NCI-H510A treated with DMSO at 0.1 percent for 48 hours (cell line): ENCODE measurements at regions not wholly inside any gene's neighbourhood (a gene's known extent, or its start where the extent isn't known, plus 50 kb on each side); places are given as distances from the start of the nearest gene placed in this dataset.
"Not testable (repeated sequence)": the region's sequence is repeated elsewhere in the genome, so short reads cannot be mapped to it uniquely, and the experiment has no call there.

ENCODE experiments used
- DNase-seq: peaks from one replicate; lab custom pipeline; 2025; lab: John Stamatoyannopoulos, UW

DNA sequence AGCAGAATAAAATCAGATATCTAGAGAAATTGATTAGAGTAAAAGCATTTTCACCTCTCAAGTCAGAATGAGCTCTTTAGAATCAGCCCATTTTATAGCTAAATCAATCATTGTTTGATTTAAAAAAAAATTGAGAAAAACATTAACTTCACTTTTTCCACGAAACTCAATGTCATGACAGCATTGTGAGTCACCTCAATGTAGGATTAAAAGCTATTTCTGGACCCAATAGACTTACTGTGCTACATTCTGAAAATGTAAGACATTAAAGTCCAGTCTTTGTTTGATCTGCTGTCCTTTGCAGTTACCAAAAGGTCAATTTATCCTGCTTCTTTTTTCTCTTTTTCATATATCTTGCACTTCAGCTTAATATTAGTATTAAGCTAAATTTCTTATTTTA lies 519.4 kb upstream of the ZNF337 start:
- no peak for DNase-seq

GRCh38 chr20:26214991-26215390 lies 518.3 kb upstream of the ZNF337 start:
- DNase-seq = no peak

DNA sequence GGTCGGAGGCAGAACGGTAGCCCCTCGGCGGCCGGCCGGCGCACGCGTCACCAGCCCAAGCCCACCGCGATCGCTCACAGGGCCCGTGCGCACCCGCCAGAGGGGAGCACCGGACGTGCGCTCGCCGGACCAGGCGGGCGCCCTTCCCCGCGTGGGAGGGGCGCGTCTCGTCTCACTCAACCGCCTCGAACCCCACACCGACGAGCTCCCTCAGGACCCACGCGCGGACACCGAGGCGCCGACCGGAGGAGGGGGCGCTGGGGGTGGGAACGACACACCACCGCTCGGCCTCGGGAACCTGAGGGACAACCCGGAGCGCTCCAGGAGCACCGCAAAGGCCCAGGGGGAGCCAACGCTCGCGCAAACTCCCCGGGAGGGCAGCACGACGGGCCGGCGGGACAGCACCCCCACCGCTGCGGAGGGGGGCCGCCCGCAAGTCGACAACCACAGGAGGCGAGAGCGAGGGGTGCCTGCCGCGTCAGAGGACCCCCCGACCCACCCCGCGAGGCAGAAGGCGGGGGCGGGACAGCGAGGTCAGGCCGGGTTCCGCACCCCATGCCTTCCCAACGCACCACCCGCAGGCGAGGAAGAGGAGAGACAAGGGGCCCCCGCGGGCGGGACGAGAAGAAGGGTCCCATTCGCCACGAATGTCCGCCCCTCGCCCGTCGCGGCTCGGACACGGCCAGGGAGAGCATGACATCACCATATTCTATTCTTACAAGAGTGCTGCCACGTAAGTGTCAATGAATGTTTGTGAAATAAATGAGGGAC lies 512.7 kb upstream of the ZNF337 start:
- no peak for DNase-seq

DNA sequence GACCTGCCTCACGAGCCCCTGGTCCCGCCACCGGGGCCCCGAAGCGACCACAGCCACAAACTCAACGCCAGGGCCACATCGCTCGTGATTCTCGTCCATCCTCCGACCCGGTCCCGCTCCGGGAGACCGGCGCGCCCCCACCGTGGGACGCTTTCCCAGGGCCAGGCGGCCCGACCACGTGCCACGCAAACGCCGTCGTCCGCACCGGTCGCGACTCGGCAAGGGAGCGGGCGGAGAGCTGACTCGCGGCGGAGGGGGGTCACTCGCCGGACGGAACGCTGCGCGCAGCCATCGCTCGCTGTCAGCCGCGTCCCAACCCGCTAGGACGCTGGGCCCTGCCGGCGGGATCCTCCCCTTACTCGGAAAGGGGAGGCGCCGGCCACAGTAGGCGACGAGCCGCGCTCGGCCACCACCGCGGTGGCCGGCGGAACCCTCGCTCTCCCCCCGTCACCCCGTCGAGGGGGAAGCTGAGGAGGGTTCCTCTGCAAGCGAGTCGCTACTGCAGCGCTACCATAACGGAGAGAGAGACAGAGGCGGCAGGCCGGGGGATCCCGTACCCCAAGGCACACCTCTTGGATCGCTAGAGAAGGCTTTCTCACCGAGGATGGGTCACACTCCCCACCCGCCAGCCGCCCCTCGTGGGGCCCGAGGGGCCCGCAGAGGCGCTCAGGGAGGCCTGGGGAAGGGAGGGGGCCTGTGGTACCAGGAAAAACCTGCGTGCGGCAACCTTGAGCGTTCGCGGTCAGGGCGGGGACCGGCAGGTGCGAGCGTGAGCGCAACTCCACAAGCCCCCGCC lies 511.8 kb upstream of the ZNF337 start:
- peak; percentile 56 for DNase-seq

DNA sequence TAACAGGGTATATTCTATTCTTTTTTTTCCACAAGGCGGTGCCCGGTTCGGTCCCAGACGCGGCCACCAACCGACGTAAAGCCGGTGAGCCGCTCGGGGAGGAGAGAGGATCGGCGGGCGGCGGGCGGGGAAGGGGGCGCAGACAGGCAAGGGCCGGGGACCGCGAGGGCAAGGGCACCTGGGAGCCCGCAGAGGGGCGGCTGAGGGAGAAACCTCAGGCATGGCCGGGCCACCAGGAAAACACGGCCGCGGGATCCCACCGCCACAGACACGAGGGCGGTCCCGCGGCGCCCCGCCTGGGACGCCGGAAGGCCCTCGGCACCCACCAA lies 511.3 kb upstream of the ZNF337 start:
- DNase-seq = not testable (repeated sequence)

- DNase-seq = no peak
Measured at GRCh38 chr20:26207237-26207966, 510.7 kb upstream of the ZNF337 start.

GRCh38 chr20:26205350-26205749 lies 508.7 kb upstream of the ZNF337 start:
- no peak for DNase-seq

DNA sequence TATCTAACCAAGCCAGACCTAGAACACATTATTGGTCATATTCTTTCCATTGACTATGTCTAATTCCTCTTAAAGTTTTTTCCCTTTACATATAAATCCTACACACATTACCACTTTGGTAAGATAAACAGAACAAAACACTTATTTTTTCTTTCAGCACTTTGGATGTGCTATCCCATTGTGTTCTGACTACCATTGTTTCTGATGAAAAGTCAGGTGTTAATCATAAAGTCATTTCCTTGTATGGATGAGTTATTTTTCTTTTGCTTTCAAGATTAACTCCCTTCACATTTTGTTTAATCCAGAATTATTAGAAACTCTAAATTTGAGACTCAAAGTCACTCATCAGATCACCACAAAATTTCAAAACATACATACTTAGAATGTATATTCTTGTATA lies 504.4 kb upstream of the ZNF337 start:
- not testable (repeated sequence) for DNase-seq

DNA sequence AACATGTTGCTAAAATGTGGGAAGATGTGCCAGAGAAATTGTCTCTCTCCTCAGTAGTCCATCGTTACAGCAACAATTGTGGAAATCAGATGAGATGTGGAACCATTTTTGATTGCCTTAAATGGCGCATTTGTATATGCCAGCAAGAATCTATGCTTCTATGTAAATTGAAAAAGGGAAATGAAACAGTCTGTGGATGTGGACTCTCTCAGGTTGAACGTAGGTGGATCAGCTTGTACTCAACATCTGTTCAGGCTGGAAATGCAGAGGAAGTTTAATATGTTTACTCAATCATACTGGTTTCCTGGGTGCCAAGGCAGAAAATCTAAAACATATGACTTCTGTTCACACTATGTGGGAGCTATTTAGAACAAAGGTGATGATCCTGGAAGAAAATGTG lies 490.7 kb upstream of the ZNF337 start:
- not testable (repeated sequence) for DNase-seq

GRCh38 chr20:26183720-26184119 lies 487.1 kb upstream of the ZNF337 start:
- DNase-seq = not testable (repeated sequence)

DNA sequence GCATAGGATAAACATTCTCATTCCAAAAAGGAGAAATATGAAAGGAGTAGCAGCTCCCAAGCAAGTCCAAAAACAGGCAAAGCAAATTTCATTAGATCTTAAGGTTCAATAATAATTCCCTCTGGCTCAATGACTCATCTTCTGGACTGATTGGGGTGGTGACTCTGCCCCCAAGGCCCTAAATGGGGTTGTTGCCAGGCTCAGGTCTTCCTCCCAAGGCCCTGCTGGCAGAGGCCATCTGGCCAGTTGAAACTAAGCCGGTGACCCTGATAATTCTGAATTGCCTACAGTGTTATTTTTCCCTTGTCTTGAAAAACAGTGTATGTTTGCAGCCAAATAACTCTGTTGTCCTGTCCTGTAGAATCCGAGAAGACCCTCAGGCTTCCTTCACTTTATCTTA lies 484.7 kb upstream of the ZNF337 start:
- DNase-seq = not testable (repeated sequence)

GRCh38 chr20:26171875-26172274 lies 475.2 kb upstream of the ZNF337 start:
- DNase-seq = not testable (repeated sequence)

GRCh38 chr20:26169506-26169905 lies 472.9 kb upstream of the ZNF337 start:
- no peak for DNase-seq

GRCh38 chr20:26167499-26167898 lies 470.8 kb upstream of the ZNF337 start:
- DNase-seq = no peak

DNA sequence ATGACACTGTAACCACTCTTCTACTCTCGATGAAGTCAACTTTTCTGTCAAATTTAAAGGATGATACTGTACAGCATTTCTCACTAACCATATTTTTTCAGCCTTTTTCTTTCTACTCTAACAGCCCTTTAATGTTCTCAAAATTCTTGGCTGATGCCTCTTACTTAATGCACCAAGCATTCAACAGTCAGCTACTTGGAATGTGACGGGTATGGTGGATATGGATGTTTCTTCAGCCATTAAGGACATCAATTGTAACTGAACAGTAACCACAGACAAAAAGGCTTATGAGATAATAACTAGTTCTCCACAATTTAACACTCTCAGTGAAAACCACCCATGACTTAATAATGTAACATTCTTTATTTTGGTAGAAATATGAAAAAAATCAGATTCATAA lies 467.2 kb upstream of the ZNF337 start:
- DNase-seq = no peak

DNA sequence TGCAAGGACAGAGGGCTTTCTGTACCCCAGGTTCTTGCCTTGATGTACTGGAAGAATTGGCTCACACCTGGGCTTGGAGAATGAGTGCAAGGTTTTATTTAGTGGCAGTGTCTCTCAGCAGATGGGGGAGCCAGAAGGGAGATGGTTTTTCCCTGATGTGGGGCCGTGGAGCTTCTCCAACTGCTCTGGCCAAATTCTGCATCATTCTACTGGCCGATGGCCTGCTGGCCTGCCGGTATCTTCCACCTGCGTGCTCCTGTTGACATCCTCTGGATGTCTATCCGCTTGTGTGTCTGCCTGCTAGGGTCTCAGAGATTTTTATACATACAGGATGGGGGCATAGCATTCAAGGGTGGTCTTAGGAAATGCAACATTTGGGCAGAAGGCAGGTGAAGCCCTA lies 466.5 kb upstream of the ZNF337 start:
- DNase-seq = not testable (repeated sequence)

DNA sequence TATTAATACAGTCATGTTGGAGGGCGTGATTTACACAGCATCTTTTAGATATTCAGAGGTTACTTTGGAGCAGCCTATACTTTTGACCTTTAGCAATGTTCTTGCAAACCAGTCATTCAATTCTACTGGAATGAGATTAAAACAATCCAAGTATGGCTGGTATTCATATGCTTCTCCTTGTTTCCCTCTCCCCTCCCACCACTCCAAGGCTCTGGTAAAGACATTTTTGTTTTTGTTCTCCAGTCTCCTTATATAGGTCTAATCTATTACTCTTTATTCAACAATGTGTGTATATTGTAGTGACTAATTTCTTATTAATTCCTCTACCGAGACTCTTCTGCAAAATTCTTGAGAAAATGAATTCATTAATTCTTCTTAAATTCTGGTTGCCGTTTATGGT lies 465.1 kb upstream of the ZNF337 start:
- DNase-seq = not testable (repeated sequence)

GRCh38 chr20:26160916-26161315 lies 464.3 kb upstream of the ZNF337 start:
- DNase-seq = not testable (repeated sequence)

GRCh38 chr20:26154224-26154623 lies 457.6 kb upstream of the ZNF337 start:
- no peak for DNase-seq

DNA sequence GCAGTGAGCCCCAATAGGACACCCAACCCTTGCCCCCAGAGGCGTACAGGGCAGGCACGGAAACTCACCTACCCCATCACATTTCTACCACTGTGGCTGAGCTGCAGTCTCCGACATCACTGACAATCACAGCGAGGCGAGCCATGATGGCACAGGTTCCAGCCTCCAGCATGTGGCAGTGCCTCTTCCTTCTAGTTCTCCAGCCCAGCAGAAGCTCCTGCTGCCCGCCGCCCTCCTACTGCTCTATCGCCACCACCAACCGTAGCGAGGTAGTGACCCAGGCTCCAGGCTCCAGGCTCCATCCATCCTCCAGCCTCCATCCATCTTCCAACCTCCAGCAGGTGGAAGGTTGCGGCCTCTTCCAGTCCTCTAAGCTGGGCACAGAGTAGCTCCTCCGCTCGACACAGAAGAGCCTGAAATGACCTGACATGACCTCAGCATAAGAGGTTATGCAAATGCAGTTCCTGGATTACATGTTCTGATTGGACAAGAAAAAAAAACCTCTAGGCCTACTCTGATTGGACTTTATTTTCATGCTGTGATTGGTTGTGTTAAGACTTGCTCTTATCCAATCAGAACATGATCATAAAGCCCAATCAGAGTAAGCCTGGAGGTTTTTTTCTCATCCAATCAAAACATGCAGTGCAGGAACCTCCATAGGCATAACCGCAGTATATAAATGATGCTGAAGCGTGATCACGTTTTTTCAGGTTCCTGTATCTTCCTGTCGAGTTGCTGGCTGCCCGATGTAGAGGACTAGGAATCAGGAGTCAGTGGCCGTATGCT lies 438.9 kb upstream of the ZNF337 start:
- peak; percentile 99 for DNase-seq

- DNase-seq = no peak
Measured at GRCh38 chr20:26134606-26135005, 438.0 kb upstream of the ZNF337 start.

GRCh38 chr20:26133794-26134193 lies 437.1 kb upstream of the ZNF337 start:
- DNase-seq = not testable (repeated sequence)
